ENCODE measurements at regions not wholly inside any gene's neighbourhood (a gene's known extent, or its start where the extent isn't known, plus 50 kb on each side); places are given as distances from the start of the nearest gene placed in this dataset.

- no peak for DNase-seq (ENCODE audit: insufficient read length, low spot score, missing footprints)
- no peak overlapping the region for H3K4me2 ChIP-seq (ENCODE audit: insufficient read depth, low read length)
- no peaks in the 10 kb centered on the region for H3K4me1 ChIP-seq (ENCODE audit: insufficient read depth, low read length)
- H3K9me3 ChIP-seq (ENCODE audit: low read depth, low read length): no peaks in the 10 kb centered on the region
- TF ChIP-seq, protein P1, sequence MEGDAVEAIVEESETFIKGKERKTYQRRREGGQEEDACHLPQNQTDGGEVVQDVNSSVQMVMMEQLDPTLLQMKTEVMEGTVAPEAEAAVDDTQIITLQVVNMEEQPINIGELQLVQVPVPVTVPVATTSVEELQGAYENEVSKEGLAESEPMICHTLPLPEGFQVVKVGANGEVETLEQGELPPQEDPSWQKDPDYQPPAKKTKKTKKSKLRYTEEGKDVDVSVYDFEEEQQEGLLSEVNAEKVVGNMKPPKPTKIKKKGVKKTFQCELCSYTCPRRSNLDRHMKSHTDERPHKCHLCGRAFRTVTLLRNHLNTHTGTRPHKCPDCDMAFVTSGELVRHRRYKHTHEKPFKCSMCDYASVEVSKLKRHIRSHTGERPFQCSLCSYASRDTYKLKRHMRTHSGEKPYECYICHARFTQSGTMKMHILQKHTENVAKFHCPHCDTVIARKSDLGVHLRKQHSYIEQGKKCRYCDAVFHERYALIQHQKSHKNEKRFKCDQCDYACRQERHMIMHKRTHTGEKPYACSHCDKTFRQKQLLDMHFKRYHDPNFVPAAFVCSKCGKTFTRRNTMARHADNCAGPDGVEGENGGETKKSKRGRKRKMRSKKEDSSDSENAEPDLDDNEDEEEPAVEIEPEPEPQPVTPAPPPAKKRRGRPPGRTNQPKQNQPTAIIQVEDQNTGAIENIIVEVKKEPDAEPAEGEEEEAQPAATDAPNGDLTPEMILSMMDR (IDR thresholded peaks at IDR 0.05; ENCODE audit: extremely low read depth, low read depth, low read length): no peak
- H3K79me2 ChIP-seq (ENCODE audit: insufficient read depth, low read length): no peaks in the 10 kb centered on the region
- no peak overlapping the region for H3K27ac ChIP-seq (ENCODE audit: low read depth, low read length)
- H2AFZ ChIP-seq (ENCODE audit: low read length): no peak overlapping the region
- no peaks in the 10 kb centered on the region for H3K36me3 ChIP-seq (ENCODE audit: insufficient read depth, low read length)
- no peak overlapping the region for H3K4me3 ChIP-seq (ENCODE audit: insufficient read depth, low read length)
- no peaks in the 10 kb centered on the region for H4K20me1 ChIP-seq (ENCODE audit: insufficient read depth, low read length)
- H3K27me3 ChIP-seq (ENCODE audit: insufficient read depth, low read length): no peaks in the 10 kb centered on the region
Measured at GRCh38 chr13:55517312-55517711, 1623.4 kb upstream of the PRR20A start.

DNA sequence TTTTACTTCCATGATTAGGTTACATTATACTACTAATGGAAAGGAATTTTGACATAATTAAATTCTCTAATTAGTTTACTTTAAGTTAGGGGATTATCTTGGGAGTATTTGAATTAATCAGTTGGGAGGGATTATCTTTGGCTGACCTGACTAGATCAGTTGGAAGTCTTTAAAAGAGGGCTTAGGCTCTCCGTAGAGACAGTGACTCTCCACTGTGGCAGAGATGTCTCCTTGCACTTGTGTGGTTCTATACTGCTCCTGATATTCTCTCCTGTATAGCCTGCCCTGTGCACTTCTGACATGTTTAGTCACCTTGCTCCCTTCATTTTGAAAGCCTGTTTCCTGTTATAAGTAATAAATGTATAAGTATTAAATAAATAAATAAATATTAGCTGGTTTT is 1612.3 kb upstream of the PRR20A start:
- Histone ChIP-seq H3K9me3 (ENCODE audit: low read depth, low read length) (no peaks in the 10 kb centered on the region), H4K20me1 (ENCODE audit: insufficient read depth, low read length) (no peaks in the 10 kb centered on the region), H3K4me3 (ENCODE audit: insufficient read depth, low read length) (no peak overlapping the region), H3K36me3 (ENCODE audit: insufficient read depth, low read length) (no peaks in the 10 kb centered on the region), H2AFZ (ENCODE audit: low read length) (no peak overlapping the region), H3K27ac (ENCODE audit: low read depth, low read length) (no peak overlapping the region), H3K79me2 (ENCODE audit: insufficient read depth, low read length) (no peaks in the 10 kb centered on the region), H3K27me3 (ENCODE audit: insufficient read depth, low read length) (no peaks in the 10 kb centered on the region), H3K4me2 (ENCODE audit: insufficient read depth, low read length) (no peak overlapping the region), H3K4me1 (ENCODE audit: insufficient read depth, low read length) (no peaks in the 10 kb centered on the region)
- no peak for DNase-seq (ENCODE audit: insufficient read length, low spot score, missing footprints)
- TF ChIP-seq, protein P1 (IDR thresholded peaks at IDR 0.05; ENCODE audit: extremely low read depth, low read depth, low read length): no peak

DNA sequence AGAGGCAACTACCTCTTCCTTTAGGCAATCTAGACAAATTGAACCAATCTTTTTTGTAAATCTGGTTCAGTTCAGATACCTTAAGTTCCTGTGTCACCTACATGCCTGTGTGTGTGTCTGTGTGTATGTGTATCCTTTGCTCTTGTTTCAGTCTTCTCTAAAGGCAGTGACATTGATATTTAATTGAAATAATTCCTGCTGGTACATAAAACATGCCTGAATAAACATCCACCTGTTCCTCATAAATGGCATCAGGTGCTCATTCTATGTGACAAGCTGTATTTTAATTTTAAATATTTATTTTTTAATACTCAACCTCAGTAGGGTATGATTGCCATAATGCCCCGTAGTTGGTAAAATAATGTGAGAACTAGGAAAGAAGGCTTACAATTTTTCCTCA is 1606.4 kb upstream of the PRR20A start:
- no peaks in the 10 kb centered on the region for H3K9me3 ChIP-seq (ENCODE audit: low read depth, low read length)
- H3K4me3 ChIP-seq (ENCODE audit: insufficient read depth, low read length): no peak overlapping the region
- no peaks in the 10 kb centered on the region for H4K20me1 ChIP-seq (ENCODE audit: insufficient read depth, low read length)
- H3K27me3 ChIP-seq (ENCODE audit: insufficient read depth, low read length): no peaks in the 10 kb centered on the region
- H3K27ac ChIP-seq (ENCODE audit: low read depth, low read length): no peak overlapping the region
- no peak overlapping the region for H2AFZ ChIP-seq (ENCODE audit: low read length)
- TF ChIP-seq, protein P1 (IDR thresholded peaks at IDR 0.05; ENCODE audit: extremely low read depth, low read depth, low read length): no peak
- no peaks in the 10 kb centered on the region for H3K4me1 ChIP-seq (ENCODE audit: insufficient read depth, low read length)
- DNase-seq (ENCODE audit: insufficient read length, low spot score, missing footprints): no peak
- no peaks in the 10 kb centered on the region for H3K36me3 ChIP-seq (ENCODE audit: insufficient read depth, low read length)
- H3K4me2 ChIP-seq (ENCODE audit: insufficient read depth, low read length): no peak overlapping the region
- H3K79me2 ChIP-seq (ENCODE audit: insufficient read depth, low read length): no peaks in the 10 kb centered on the region

DNA sequence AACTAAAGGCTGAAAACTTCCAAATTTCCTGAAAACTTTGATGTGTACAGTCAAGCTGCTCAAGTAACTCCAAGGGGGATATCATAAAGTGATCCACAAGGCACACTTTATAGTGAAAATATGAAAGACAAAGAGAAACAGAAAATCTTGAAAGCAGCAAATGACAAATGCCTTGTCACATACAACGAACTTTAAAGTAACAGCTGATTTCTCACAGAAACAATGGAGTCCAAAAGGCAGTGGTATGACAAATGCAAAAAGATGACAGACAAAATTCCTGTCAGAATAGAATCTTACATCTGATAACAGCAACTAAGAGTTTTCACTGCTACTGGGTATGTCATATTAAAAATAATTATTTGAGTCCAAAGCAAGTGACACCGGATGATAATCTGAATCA is 1602.3 kb upstream of the PRR20A start:
- Histone ChIP-seq H3K27ac (ENCODE audit: low read depth, low read length) (no peak overlapping the region), H3K36me3 (ENCODE audit: insufficient read depth, low read length) (no peaks in the 10 kb centered on the region), H3K27me3 (ENCODE audit: insufficient read depth, low read length) (no peaks in the 10 kb centered on the region), H3K4me1 (ENCODE audit: insufficient read depth, low read length) (no peaks in the 10 kb centered on the region), H3K4me3 (ENCODE audit: insufficient read depth, low read length) (no peak overlapping the region), H2AFZ (ENCODE audit: low read length) (no peak overlapping the region), H3K4me2 (ENCODE audit: insufficient read depth, low read length) (no peak overlapping the region), H4K20me1 (ENCODE audit: insufficient read depth, low read length) (no peaks in the 10 kb centered on the region), H3K9me3 (ENCODE audit: low read depth, low read length) (no peaks in the 10 kb centered on the region), H3K79me2 (ENCODE audit: insufficient read depth, low read length) (no peaks in the 10 kb centered on the region)
- DNase-seq (ENCODE audit: insufficient read length, low spot score, missing footprints): no peak
- TF ChIP-seq, protein P1 (IDR thresholded peaks at IDR 0.05; ENCODE audit: extremely low read depth, low read depth, low read length): no peak

Data from osteoblast (primary cell).